Gastrocnemius medialis (tissue), 4 donors: ENCODE measurements at regions not wholly inside any gene's neighbourhood (a gene's known extent, or its start where the extent isn't known, plus 50 kb on each side); places are given as distances from the start of the nearest gene placed in this dataset.
"Not testable (repeated sequence)": the region's sequence is repeated elsewhere in the genome, so short reads cannot be mapped to it uniquely, and the experiment has no call there.

Source experiments
- ATAC-seq, 2 donors: fragments of 150-250 bp; one replicate each; pipeline ENCODE4 v1.9.1; 2016
- DNase-seq, 2 donors: peaks; one replicate each; pipeline ENCODE4 v3.0.0-alpha.2; 2019
- H3K27ac ChIP-seq, 4 donors: fragments of 200-600 bp; sonication (generic); 1 replicate in 1 of 4; 2 replicates in 3 of 4; pipeline ENCODE4 v1.5.1; 2016 to 2018; ENCODE audit warnings: mild to moderate bottlenecking in 2 of 4, moderate library complexity in 1 of 4
- H3K27me3 ChIP-seq, 3 donors: fragments of 200-600 bp; sonication (generic) in 2 of 3; 1 replicate in 1 of 3; 2 replicates in 2 of 3; pipeline versions ENCODE4 v1.5.1 to v1.6.0; 2016 to 2019; ENCODE audit warnings: mild to moderate bottlenecking in 1 of 3, moderate library complexity in 1 of 3
- H3K36me3 ChIP-seq, 2 donors: fragments of 200-600 bp; sonication (generic) in 1 of 2; one replicate each; pipeline ENCODE4 v1.5.1; 2017 to 2018
- H3K4me1 ChIP-seq, 2 donors: fragments of 200-600 bp; sonication (generic) in 1 of 2; one replicate each; pipeline ENCODE4 v1.5.1; 2016 to 2017; ENCODE audit warnings: mild to moderate bottlenecking in 2 of 2
- H3K4me3 ChIP-seq, 4 donors: fragments of 200-600 bp; sonication (generic) in 3 of 4; 1 replicate in 1 of 4; 2 replicates in 3 of 4; pipeline ENCODE4 v1.5.1; 2016 to 2019; ENCODE audit warnings: mild to moderate bottlenecking in 2 of 4
- H3K9me3 ChIP-seq, 3 donors: fragments of 200-600 bp; sonication (generic) in 2 of 3; 1 replicate in 1 of 3; 2 replicates in 2 of 3; pipeline ENCODE4 v1.5.1; 2016 to 2019
- CTCF ChIP-seq, 5 experiments: fragments of 450-650 bp in 3 of 5; fragments of 200-600 bp in 2 of 5; sonication (generic) in 2 of 5; IDR thresholded peaks in 4 of 5; conservative IDR thresholded peaks in 1 of 5; 1 replicate in 4 of 5; 2 replicates in 1 of 5; pipeline ENCODE4 v1.5.1; 2016 to 2019; ENCODE audit warnings: antibody characterized with exemption in 5 of 5, mild to moderate bottlenecking in 3 of 5, moderate library complexity in 3 of 5
- POLR2A ChIP-seq, 2 donors: fragments of 450-650 bp; IDR thresholded peaks; one replicate each; pipeline ENCODE4 v1.6.1; 2017; ENCODE audit warnings: antibody characterized with exemption in 2 of 2, mild to moderate bottlenecking in 2 of 2, moderate library complexity in 2 of 2
- in situ Hi-C, 4 donors: fragments of 200-750 bp; cut with MboI; loops; one replicate each; pipeline versions ENCODE4 v1.15.0 to v1.8.0; 2017; ENCODE audit warnings: low sequenced_read_pairs in 4 of 4
- intact Hi-C: fragments of 100-400 bp; cut with DNase I; formaldehyde crosslinking; loops from one replicate; pipeline ENCODE4 v1.15.1; 2023; ENCODE audit warnings: low total_unique reads

GRCh38 chr19:30806311-30806710 lies 434.1 kb downstream of the ZNF536 start:
- H3K27me3 ChIP-seq: no peaks in the 10 kb centered on the region
- no peak for ATAC-seq
- in situ Hi-C loops: no loop called here

GRCh38 chr19:30804751-30805150 lies 432.6 kb downstream of the ZNF536 start:
- ATAC-seq: no peak
- DNase-seq: no peak
- no peaks in the 10 kb centered on the region for H3K4me1 ChIP-seq
- H3K9me3 ChIP-seq: no peaks in the 10 kb centered on the region
- no peaks in the 10 kb centered on the region for H3K27me3 ChIP-seq
- H3K36me3 ChIP-seq: no peaks in the 10 kb centered on the region
- in situ Hi-C loops (no loop called here), intact Hi-C loops (no loop called here)
- no peak overlapping the region for H3K4me3 ChIP-seq
- H3K27ac ChIP-seq: no peak overlapping the region
- TF ChIP-seq POLR2A (IDR thresholded peaks at IDR 0.05) (no peak), CTCF (IDR thresholded peaks at IDR 0.05 in 4 of 5, conservative IDR thresholded peaks at IDR 0.05 in 1 of 5) (no peak)

More at GRCh38 chr19:30806311-30806710, 434.1 kb downstream of the ZNF536 start:
- Histone ChIP-seq H3K27ac (no peak overlapping the region), H3K4me1 (no peaks in the 10 kb centered on the region), H3K9me3 (no peaks in the 10 kb centered on the region), H3K36me3 (no peaks in the 10 kb centered on the region), H3K4me3 (no peak overlapping the region)
- intact Hi-C loops: no loop called here
- TF ChIP-seq CTCF (IDR thresholded peaks at IDR 0.05 in 4 of 5, conservative IDR thresholded peaks at IDR 0.05 in 1 of 5): no peak
- TF ChIP-seq POLR2A (IDR thresholded peaks at IDR 0.05): no peak
- DNase-seq: no peak

DNA sequence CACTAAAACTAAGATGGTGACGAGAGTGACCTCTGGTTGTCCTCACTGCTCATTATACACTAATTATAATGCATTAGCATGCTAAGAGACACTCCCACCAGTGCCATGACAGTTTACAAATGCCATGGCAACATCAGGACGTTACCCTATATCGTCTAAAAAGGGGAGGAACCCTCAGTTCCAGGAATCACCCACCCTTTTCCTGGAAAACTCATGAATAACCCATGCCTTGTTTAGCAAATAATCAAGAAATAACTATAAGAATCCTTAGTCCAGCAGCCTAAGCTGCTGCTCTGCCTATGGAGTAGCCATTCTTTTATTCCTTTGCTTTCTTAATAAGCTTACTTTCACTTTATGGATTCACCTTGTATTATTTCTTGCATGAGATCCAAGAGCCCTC lies 432.1 kb downstream of the ZNF536 start:
- H3K36me3 ChIP-seq, H3K27me3 ChIP-seq, ATAC-seq, intact Hi-C loops, in situ Hi-C loops, H3K27ac ChIP-seq, H3K4me3 ChIP-seq, H3K9me3 ChIP-seq, H3K4me1 ChIP-seq, DNase-seq: not testable (repeated sequence)

- H3K27me3 ChIP-seq: no peaks in the 10 kb centered on the region
- no peaks in the 10 kb centered on the region for H3K36me3 ChIP-seq
- in situ Hi-C loops (no loop called here), intact Hi-C loops (no loop called here)
- no peaks in the 10 kb centered on the region for H3K9me3 ChIP-seq
- H3K4me1 ChIP-seq: no peaks in the 10 kb centered on the region
- no peak overlapping the region for H3K4me3 ChIP-seq
- DNase-seq: no peak
- TF ChIP-seq POLR2A (IDR thresholded peaks at IDR 0.05) (no peak), CTCF (IDR thresholded peaks at IDR 0.05 in 4 of 5, conservative IDR thresholded peaks at IDR 0.05 in 1 of 5) (no peak)
- H3K27ac ChIP-seq: no peak overlapping the region
- ATAC-seq: no peak
Observed at GRCh38 chr19:30802424-30803013, 430.3 kb downstream of the ZNF536 start.

GRCh38 chr19:30799865-30800755 lies 427.9 kb downstream of the ZNF536 start:
- intact Hi-C loops: no loop called here
- H3K27ac ChIP-seq: no peak overlapping the region
- TF ChIP-seq POLR2A (IDR thresholded peaks at IDR 0.05) (no peak), CTCF (IDR thresholded peaks at IDR 0.05 in 4 of 5, conservative IDR thresholded peaks at IDR 0.05 in 1 of 5) (peak in 4 of 5 experiments; percentile 16 to 58 (median 48))
- H3K36me3 ChIP-seq: no peaks in the 10 kb centered on the region
- H3K4me3 ChIP-seq: no peak overlapping the region
- DNase-seq (no peak), ATAC-seq (no peak)
- in situ Hi-C loops: loop anchor here in 2 of 4 donors (25.0 kb wide), 1 partner anchor 1412 kb away; no protein-coding TSS in a partner anchor
- no peaks in the 10 kb centered on the region for H3K27me3 ChIP-seq
- H3K4me1 ChIP-seq: no peaks in the 10 kb centered on the region
- no peaks in the 10 kb centered on the region for H3K9me3 ChIP-seq
